ENCODE measurements at regions not wholly inside any gene's neighbourhood (a gene's known extent, or its start where the extent isn't known, plus 50 kb on each side); places are given as distances from the start of the nearest gene placed in this dataset.

- no peaks in the 10 kb centered on the region for H3K27me3 ChIP-seq
- no peaks in the 10 kb centered on the region for H3K36me3 ChIP-seq (ENCODE audit: low read depth, missing control alignments)
- no peak for DNase-seq
- 93 to 94% methylated on average over 1 of the region's 1 CpG for WGBS, 2 donors
- H3K9me3 ChIP-seq = no peaks in the 10 kb centered on the region
- no peak overlapping the region for H3K4me3 ChIP-seq
- no peak overlapping the region for H3K27ac ChIP-seq
- no peak for TF ChIP-seq POLR2A (IDR thresholded peaks at IDR 0.05)
- no peak for TF ChIP-seq CTCF (IDR thresholded peaks at IDR 0.05)
- no peaks in the 10 kb centered on the region for H3K4me1 ChIP-seq
- intact Hi-C loops (cut with DNase I; ENCODE audit: low total_unique reads) = no loop called here
These were observed 60.2 kb downstream of the PDE6H start for GRCh38 chr12:15033029-15033428.

- Histone ChIP-seq H3K9me3 (no peaks in the 10 kb centered on the region), H3K27ac (no peak overlapping the region), H3K4me3 (no peak overlapping the region), H3K27me3 (no peaks in the 10 kb centered on the region), H3K4me1 (no peaks in the 10 kb centered on the region), H3K36me3 (ENCODE audit: low read depth, missing control alignments) (no peaks in the 10 kb centered on the region)
- TF ChIP-seq POLR2A (IDR thresholded peaks at IDR 0.05) = no peak
- no peak for TF ChIP-seq CTCF (IDR thresholded peaks at IDR 0.05)
- intact Hi-C loops (cut with DNase I; ENCODE audit: low total_unique reads) = no loop called here
- WGBS, 2 donors = 31 to 57% methylated on average over 3 of the region's 3 CpGs
- DNase-seq = no peak
These were observed 60.8 kb downstream of the PDE6H start for GRCh38 chr12:15033641-15034040.

- Histone ChIP-seq H3K36me3 (ENCODE audit: low read depth, missing control alignments) (no peaks in the 10 kb centered on the region), H3K4me1 (no peaks in the 10 kb centered on the region), H3K27ac (no peak overlapping the region), H3K27me3 (no peaks in the 10 kb centered on the region), H3K9me3 (no peaks in the 10 kb centered on the region), H3K4me3 (no peak overlapping the region)
- intact Hi-C loops (cut with DNase I; ENCODE audit: low total_unique reads) = no loop called here
- DNase-seq = no peak
- TF ChIP-seq POLR2A (IDR thresholded peaks at IDR 0.05) = no peak
- TF ChIP-seq CTCF (IDR thresholded peaks at IDR 0.05) = no peak
- WGBS, 2 donors = 84 to 91% methylated on average over 3 of the region's 3 CpGs
These were observed 62.3 kb downstream of the PDE6H start for GRCh38 chr12:15035185-15035584.

- Histone ChIP-seq H3K27me3 (no peaks in the 10 kb centered on the region), H3K4me3 (no peak overlapping the region)
- WGBS, 2 donors = 68 to 76% methylated on average over 11 to 12 of the region's 12 CpGs
These were observed 64.3 kb downstream of the PDE6H start for GRCh38 chr12:15037091-15037687.

More at GRCh38 chr12:15037091-15037687, 64.3 kb downstream of the PDE6H start:
- DNase-seq = no peak
- Histone ChIP-seq H3K9me3 (no peaks in the 10 kb centered on the region), H3K36me3 (ENCODE audit: low read depth, missing control alignments) (no peaks in the 10 kb centered on the region), H3K27ac (no peak overlapping the region), H3K4me1 (no peaks in the 10 kb centered on the region)
- intact Hi-C loops (cut with DNase I; ENCODE audit: low total_unique reads) = no loop called here
- TF ChIP-seq CTCF (IDR thresholded peaks at IDR 0.05) (no peak), POLR2A (IDR thresholded peaks at IDR 0.05) (no peak)

All from testis (tissue), 2 donors.